ENCODE measurements at regions not wholly inside any gene's neighbourhood (a gene's known extent, or its start where the extent isn't known, plus 50 kb on each side); places are given as distances from the start of the nearest gene placed in this dataset.
"Not testable (repeated sequence)": the region's sequence is repeated elsewhere in the genome, so short reads cannot be mapped to it uniquely, and the experiment has no call there.

DNA sequence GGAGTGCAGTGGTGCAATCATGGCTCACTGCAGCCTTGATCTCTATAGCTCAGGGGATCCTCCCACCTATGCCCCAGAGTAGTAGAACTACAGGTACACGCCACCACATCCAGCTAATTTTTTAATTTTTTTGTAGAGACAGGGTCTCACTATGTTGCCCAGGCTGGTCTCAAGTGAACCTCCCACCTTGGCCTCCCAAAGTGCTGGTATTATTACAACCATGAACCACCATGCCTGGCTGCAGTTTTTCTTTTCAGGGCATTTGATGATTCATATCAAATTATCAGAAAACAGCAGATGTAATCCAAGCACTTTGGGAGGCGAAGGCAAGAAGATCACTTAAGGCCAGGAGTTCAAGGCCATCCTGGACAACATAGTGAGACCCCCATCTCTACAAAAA lies 88.4 kb upstream of the JARID2 start:
- DNase-seq: no peak

DNA sequence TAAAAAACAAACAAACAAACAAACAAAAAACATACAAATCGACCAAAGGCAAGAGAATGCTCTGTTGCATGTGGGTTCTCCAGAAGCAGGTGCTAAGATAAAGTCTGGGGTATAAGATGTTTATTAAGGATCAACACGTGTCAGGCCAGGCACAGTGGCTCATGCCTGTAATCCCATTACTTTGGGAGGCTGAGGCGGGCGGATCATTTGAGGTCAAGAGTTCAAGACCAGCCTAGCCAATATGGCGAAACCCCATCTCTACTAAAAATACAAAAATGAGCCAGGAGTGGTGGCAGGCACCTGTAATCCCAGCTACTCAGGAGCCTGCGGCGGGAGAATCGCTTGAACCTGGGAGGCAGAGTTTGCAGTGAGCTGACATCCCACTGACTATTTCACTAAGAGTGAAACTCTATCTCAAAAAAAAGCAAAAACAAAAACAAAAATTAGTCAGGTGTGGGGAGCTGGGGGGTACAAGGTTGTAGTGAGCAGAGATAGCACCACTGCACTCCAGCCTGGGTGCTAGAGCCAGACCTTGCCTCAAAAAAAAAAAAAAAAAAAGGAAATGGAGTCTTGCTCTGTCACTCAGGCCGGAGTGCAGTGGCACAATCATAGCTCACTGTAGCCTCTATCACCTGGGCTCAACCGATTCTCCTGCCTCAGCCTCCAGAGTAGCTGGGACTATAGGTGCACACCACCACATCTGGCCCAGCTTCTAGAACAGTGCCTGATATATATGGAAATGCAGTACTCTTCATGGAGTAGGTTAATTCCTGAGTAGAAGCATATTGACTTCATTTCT lies 86.8 kb upstream of the JARID2 start:
- no peak for DNase-seq

DNA sequence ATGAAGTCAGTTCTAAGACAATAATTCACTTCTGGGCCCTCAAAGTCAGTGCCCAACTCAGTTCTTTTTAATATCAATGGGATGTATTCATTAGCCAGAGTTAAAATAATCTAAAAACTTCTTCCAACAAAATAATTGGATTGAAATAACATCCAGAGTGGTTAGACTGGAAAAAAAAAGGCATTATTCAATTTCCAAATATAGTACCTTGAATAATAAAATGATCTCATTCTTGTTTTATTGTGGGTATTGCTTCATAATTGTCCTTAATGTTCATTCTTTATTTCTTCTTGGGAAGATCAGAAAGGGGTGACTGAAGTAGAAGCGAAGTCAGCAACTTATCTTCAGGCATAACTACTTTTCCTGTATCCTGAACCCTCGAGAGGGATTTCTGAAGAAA lies 85.1 kb upstream of the JARID2 start:
- no peak for DNase-seq

DNA sequence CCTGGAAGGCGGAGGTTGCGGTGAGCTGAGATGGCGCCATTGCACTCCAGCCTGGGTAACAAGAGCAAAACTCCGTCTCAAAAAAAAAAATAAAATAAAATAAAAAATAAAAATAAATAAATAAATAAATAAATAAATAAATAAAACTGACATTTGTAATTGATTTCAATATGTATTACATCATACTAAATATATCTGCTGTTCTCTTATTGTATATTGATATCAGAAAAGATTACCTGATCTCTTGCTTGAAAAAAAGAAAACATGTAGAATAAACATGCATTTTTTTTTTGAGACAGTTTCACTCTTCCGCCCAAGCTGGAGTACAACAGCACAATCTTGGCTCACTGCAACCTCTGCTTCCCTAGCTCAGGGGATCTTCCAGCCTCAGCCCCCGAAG lies 81.0 kb upstream of the JARID2 start:
- DNase-seq: not testable (repeated sequence)

DNA sequence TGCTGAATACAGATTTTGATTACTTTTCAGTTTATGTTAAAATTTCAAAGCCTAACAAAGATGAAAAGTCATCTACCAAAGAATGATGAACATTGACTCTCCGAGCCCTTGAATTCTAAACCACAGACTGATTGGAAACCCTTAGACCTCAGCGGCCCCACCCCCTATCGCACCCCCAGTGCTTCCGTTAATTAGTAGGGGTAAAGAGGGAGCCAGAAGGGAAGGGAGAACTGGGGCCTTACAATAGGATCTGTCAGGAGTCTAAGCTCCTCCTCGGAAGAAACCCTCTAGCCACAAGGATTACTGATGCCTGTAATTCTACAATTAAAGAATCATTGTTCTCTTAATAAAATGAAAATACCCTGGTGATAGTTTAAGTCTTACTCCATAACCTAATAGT lies 79.7 kb upstream of the JARID2 start:
- DNase-seq: no peak

DNA sequence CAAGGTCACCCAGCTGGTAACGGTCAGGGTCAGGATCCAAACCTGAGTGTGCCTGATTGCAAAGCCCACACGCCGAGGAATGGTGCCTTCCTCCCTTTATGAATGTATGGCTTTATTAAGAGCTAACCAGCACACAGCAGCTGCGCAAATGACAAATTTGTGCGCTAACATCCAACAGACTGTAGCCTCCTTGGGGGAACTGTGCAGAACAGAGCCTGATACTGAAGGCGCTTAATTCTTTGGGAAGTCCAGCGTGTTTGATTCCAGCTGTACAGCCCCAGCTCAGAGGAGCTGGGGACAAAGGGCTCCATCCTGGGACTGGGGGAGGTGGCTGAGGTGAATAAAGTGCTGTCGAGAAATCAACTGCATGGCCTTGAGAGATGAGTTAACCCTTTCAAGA lies 75.7 kb upstream of the JARID2 start:
- no peak for DNase-seq

DNA sequence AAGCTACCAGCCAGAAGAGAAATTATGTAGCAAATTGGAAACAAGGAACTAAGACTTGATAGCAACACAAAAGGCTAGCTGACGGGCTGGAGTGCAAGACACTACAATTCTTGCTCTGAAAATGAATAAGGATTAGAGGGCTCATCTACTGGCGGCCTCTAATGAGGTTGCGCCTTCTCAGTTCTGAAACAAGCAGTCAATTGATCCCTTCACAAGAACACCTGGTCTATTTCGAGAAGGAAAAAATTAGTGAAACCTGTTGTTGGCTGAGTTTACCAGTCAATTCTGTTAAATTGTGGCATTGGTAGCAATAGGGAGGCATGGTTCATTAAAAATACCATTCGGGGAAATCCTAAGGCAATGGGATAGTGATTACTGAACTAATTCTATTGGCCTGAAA lies 74.8 kb upstream of the JARID2 start:
- peak in 2 of 4 experiments; percentile 18 to 26 for DNase-seq

DNA sequence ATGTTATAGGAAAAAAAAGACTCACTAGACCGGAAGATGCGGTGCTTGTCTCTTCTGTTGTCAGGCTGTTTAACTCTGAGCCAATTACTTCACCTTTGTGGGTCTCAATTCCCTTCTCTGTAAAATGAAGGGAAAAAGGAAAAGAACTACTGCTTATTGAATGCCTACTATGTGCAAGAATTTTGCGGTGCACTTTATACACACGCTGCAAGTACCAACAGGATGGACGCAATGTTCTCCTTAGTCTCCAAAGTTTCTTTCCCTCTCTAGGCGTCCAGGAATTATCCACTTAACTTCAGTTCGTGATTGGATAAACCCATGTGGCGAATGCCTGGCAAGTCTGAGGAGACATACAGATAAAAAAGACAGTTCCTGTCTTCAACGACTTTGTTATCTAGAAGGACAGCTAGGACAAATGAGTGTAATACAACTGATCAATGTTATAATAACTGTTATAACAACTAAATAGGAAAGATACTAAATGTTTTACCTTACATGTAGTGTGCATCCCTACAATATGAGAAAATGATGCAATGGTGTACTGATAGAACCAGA lies 69.0 kb upstream of the JARID2 start:
- DNase-seq: no peak

DNA sequence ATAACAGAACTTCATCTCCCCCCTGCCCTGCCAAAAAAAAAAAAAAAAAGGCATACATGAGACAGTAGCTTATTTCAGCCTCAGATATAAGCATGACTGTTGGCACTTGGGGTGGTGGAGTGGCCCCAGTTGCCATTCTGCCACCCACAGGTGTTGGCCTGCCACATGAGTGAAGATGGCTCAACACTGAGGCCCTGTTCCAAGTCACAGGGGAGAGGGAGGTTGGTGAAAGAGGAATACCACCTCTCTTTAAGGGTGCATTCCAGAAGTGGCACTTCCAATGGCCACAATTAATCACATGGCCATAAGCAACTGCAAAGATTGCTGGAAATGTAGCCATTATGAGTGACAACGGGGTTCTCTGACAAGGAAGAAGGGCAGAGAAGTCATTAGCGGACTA lies 61.9 kb upstream of the JARID2 start:
- DNase-seq: peak in 3 of 4 experiments; percentile 19 to 37 (median 20)

DNA sequence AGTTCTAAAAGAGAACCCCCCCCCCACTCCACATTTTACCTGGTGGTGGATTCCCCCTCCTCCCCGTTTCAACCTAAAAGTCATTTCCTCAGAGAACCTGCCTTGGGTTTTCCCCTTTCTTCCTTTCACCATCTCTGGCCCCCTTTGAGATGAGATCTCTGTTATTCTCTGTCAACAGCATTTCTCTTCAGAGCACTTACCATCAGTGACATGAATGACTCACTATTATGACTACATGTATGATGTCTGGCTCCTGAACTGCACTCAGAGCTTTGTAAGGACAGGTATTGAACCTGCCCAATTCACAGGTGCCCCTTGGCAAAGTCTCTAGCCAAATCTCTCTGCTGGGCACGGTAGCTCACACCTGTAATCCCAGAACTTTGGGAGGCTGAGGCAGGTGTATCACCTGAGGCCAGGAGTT lies 61.4 kb upstream of the JARID2 start:
- DNase-seq: no peak

DNA sequence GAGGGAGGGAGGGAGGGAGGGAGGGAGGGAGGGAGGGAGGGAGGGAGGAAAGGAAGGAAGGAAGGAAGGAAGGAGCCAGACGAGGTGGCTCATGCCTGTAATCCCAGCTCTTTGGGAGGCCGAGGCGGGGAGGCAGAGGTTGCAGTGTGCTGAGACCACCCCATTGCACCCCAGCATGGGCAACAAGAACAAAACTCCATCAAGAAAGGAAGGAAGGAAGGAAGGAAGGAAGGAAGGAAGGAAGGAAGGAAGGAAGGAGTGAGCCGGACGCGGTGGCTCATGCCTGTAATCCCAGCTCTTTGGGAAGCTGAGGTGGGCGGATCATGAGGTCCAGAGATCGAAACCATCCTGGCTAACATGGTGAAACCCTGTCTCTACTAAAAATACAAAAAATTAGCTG lies 60.8 kb upstream of the JARID2 start:
- DNase-seq: not testable (repeated sequence)

DNA sequence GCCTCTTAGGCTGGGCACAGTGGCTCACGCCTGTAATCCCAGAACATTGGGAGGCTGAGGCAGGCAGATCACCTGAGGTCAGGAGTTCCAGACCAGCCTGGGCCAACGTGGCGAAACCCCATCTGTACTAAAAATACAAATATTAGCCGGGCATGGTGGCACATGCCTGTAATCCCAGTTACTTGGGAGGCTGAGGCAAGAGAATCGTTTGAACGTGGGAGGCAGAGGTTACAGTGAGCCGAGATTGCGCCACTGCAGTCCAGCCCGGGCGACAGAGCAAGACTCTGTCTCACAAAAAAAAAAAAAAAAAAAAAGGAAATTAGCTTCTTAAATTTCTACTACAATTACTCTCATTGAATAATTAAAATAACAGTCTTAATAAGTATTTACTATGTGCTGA lies 52.4 kb upstream of the JARID2 start:
- DNase-seq: peak; percentile 69 to 84 (median 79)

DNA sequence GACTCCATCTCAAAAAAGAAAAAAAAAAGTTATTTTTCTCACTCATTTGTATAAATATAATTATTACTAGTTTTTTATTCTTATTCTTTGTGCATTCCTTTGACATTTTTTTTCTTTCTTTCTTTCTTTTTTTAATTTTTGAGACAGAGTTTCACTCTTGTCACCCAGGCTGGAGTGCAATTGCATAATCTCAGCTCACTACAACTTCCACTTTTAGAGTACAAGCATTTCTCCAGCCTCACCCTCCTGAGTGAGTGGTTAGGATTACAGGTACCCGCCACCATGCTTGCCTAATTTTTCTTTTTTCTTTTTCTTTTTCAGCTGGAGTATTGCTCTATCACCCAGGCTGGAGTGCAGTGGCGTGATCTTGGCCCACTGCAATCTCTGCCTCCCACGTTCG lies 51.4 kb upstream of the JARID2 start:
- DNase-seq: peak; percentile 37 to 73 (median 62)
